ENCODE measurements at regions not wholly inside any gene's neighbourhood (a gene's known extent, or its start where the extent isn't known, plus 50 kb on each side); places are given as distances from the start of the nearest gene placed in this dataset.

DNA sequence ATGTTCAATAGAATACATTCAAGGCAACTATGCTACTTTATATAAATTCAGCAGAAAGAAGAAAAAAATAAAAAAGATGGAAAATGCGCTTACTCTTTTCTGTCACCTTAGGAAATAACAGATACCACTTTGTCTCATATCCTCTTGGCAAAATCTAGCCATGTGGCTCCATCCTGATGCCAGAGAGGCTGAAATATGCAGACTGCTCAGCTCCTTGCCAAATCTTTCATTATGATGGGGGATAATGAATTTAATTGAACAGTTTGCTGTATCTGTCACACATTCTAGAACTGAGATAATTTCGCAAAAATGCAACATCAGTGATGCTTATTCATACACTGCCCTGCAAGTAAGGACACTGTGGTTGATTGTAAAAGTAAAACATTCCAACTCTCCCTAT lies 1081.5 kb downstream of the PLOD2 start:
- TF ChIP-seq EP300 (IDR thresholded peaks at IDR 0.05), result no peak
- TF ChIP-seq POLR2AphosphoS5 (IDR thresholded peaks at IDR 0.05), result no peak
